Neural cell (in vitro differentiated cells): ENCODE measurements at regions not wholly inside any gene's neighbourhood (a gene's known extent, or its start where the extent isn't known, plus 50 kb on each side); places are given as distances from the start of the nearest gene placed in this dataset.

ENCODE experiments used
- H2AFZ ChIP-seq: fragments of 200-600, 300-800 bp; sonication (generic), shearing (Covaris generic); 2 replicates; pipeline ENCODE4 v1.6.0; 2014; ENCODE audit warnings: low read depth, mild to moderate bottlenecking, antibody characterized with exemption, low read length, moderate library complexity
- H3F3A ChIP-seq: fragments of 200-600 bp; shearing (Covaris generic); 2 replicates; pipeline ENCODE4 v1.6.1; 2016; ENCODE audit warnings: mild to moderate bottlenecking, moderate library complexity, mixed read lengths, antibody characterized with exemption, low read length; ENCODE audit not compliant: insufficient read depth, poor library complexity, severe bottlenecking
- H3K27ac ChIP-seq: fragments of 200-600, 300-800 bp; sonication (generic), shearing (Covaris generic); 2 replicates; pipeline ENCODE4 v1.5.1; 2014; ENCODE audit warnings: mild to moderate bottlenecking, low read length, moderate library complexity
- H3K27me3 ChIP-seq: fragments of 300-800, 200-600 bp; sonication (generic), shearing (Covaris generic); 2 replicates; pipeline ENCODE4 v1.6.0; 2014; ENCODE audit warnings: mild to moderate bottlenecking, low read depth, low read length, moderate library complexity; ENCODE audit not compliant: insufficient read depth
- H3K36me3 ChIP-seq: fragments of 300-800, 200-600 bp; sonication (generic), shearing (Covaris generic); 2 replicates; pipeline ENCODE4 v1.5.1; 2014; ENCODE audit warnings: mild to moderate bottlenecking, antibody characterized with exemption, low read length, moderate library complexity; ENCODE audit not compliant: insufficient read depth
- H3K4me2 ChIP-seq: fragments of 300-800, 200-600 bp; sonication (generic), shearing (Covaris generic); 2 replicates; pipeline ENCODE4 v1.6.0; 2014; ENCODE audit warnings: mild to moderate bottlenecking, low read length
- H3K4me3 ChIP-seq: fragments of 300-800, 200-600 bp; sonication (generic), shearing (Covaris generic); 2 replicates; pipeline ENCODE4 v1.5.1; 2014; ENCODE audit warnings: mild to moderate bottlenecking, low read length, moderate library complexity
- H3K79me2 ChIP-seq: fragments of 200-600 bp; shearing (Covaris generic); replicated peaks from 2 replicates; pipeline ENCODE4 v1.6.0; 2014; ENCODE audit warnings: mild to moderate bottlenecking, low read length, moderate library complexity; ENCODE audit not compliant: insufficient read depth
- H3K9ac ChIP-seq: fragments of 300-800, 200-600 bp; sonication (generic), shearing (Covaris generic); 2 replicates; pipeline ENCODE4 v1.6.1; 2016; ENCODE audit warnings: mild to moderate bottlenecking, low read length, mixed read lengths
- H3K9me2 ChIP-seq: fragments of 200-600 bp; shearing (Covaris generic); 2 replicates; pipeline ENCODE4 v1.6.1; 2016; ENCODE audit warnings: mild to moderate bottlenecking, low read length, mixed read lengths; ENCODE audit not compliant: insufficient read depth
- H3K9me3 ChIP-seq: fragments of 200-600, 300-800 bp; sonication (generic), shearing (Covaris generic); 2 replicates; pipeline ENCODE4 v1.6.1; 2016; ENCODE audit warnings: mild to moderate bottlenecking, mixed run types, low read length, moderate library complexity, mixed read lengths
- H4K20me1 ChIP-seq: fragments of 200-600 bp; shearing (Covaris generic); 2 replicates; pipeline ENCODE4 v1.6.1; 2016; ENCODE audit warnings: mild to moderate bottlenecking, mixed run types; ENCODE audit not compliant: insufficient read depth
- CTCF ChIP-seq: fragments of 450-650 bp; IDR thresholded peaks from 2 replicates; pipeline ENCODE4 v1.5.1; 2014; ENCODE audit warnings: antibody characterized with exemption, mild to moderate bottlenecking, moderate library complexity; ENCODE audit not compliant: poor library complexity, severe bottlenecking
- EP300 ChIP-seq: fragments of 450-650 bp; conservative IDR thresholded peaks from 2 replicates; pipeline ENCODE4 v1.6.1; 2014; ENCODE audit warnings: antibody characterized with exemption, mild to moderate bottlenecking, moderate library complexity; ENCODE audit not compliant: poor library complexity, severe bottlenecking
- EZH2 ChIP-seq: fragments of 200-600, 300-800 bp; shearing (Covaris generic), sonication (generic); IDR thresholded peaks from 2 replicates; pipeline ENCODE4 v1.6.1; 2014; ENCODE audit warnings: antibody characterized with exemption, low read length, borderline replicate concordance, mild to moderate bottlenecking; ENCODE audit not compliant: insufficient read depth, poor library complexity, severe bottlenecking
- MXI1 ChIP-seq: fragments of 450-650 bp; conservative IDR thresholded peaks from 2 replicates; pipeline ENCODE4 v1.6.1; 2014; ENCODE audit warnings: antibody characterized with exemption, mild to moderate bottlenecking; ENCODE audit not compliant: poor library complexity, severe bottlenecking
- POLR2AphosphoS5 ChIP-seq: IDR thresholded peaks from 2 replicates; pipeline ENCODE4 v1.6.1; 2012
- RAD21 ChIP-seq: fragments of 450-650 bp; conservative IDR thresholded peaks from 2 replicates; pipeline ENCODE4 v1.6.1; 2014; ENCODE audit warnings: antibody characterized with exemption, mild to moderate bottlenecking, moderate library complexity
- REST ChIP-seq: IDR thresholded peaks from 2 replicates; pipeline ENCODE4 v1.6.1; 2012; ENCODE audit warnings: borderline replicate concordance
- SMC3 ChIP-seq: fragments of 450-650 bp; conservative IDR thresholded peaks from 2 replicates; pipeline ENCODE4 v1.6.1; 2014; ENCODE audit warnings: antibody characterized with exemption, mild to moderate bottlenecking, moderate library complexity; ENCODE audit not compliant: poor library complexity
- TAF1 ChIP-seq: IDR thresholded peaks from 2 replicates; pipeline ENCODE4 v1.6.1; 2012; ENCODE audit warnings: low read depth

GRCh38 chr14:94962166-94962575 is 192.3 kb upstream of the GSC start:
- Histone ChIP-seq H3K27me3 (no peaks in the 10 kb centered on the region), H3F3A (no peaks in the 10 kb centered on the region), H4K20me1 (no peaks in the 10 kb centered on the region), H3K36me3 (no peaks in the 10 kb centered on the region), H3K4me3 (no peak overlapping the region), H3K9me2 (no peaks in the 10 kb centered on the region), H2AFZ (no peak overlapping the region), H3K27ac (no peak overlapping the region), H3K79me2 (no peaks in the 10 kb centered on the region), H3K9me3 (no peaks in the 10 kb centered on the region), H3K4me2 (no peak overlapping the region), H3K9ac (no peak overlapping the region)
- TF ChIP-seq EZH2 (no peak), EP300 (no peak)

- H3K9ac ChIP-seq: no peak overlapping the region
- no peaks in the 10 kb centered on the region for H4K20me1 ChIP-seq
- no peak for TF ChIP-seq REST
- H3K9me3 ChIP-seq: no peaks in the 10 kb centered on the region
- no peak overlapping the region for H2AFZ ChIP-seq
- H3K4me2 ChIP-seq: no peak overlapping the region
- H3K79me2 ChIP-seq: no peaks in the 10 kb centered on the region
- H3F3A ChIP-seq: no peaks in the 10 kb centered on the region
- no peak overlapping the region for H3K27ac ChIP-seq
- no peak overlapping the region for H3K4me3 ChIP-seq
- no peaks in the 10 kb centered on the region for H3K27me3 ChIP-seq
- H3K36me3 ChIP-seq: no peaks in the 10 kb centered on the region
- H3K9me2 ChIP-seq: no peaks in the 10 kb centered on the region
These were observed 191.7 kb upstream of the GSC start for GRCh38 chr14:94961386-94962165.

GRCh38 chr14:94960285-94961001 is 190.5 kb upstream of the GSC start:
- Histone ChIP-seq H3K4me3 (no peak overlapping the region), H3K9me2 (no peaks in the 10 kb centered on the region), H4K20me1 (no peaks in the 10 kb centered on the region), H3F3A (no peaks in the 10 kb centered on the region), H3K9me3 (no peaks in the 10 kb centered on the region), H2AFZ (no peak overlapping the region), H3K4me2 (no peak overlapping the region), H3K27ac (no peak overlapping the region), H3K9ac (no peak overlapping the region), H3K36me3 (no peaks in the 10 kb centered on the region), H3K79me2 (no peaks in the 10 kb centered on the region), H3K27me3 (no peaks in the 10 kb centered on the region)
- TF ChIP-seq CTCF (no peak), POLR2AphosphoS5 (no peak), MXI1 (no peak), RAD21 (no peak), SMC3 (no peak), TAF1 (no peak), EP300 (no peak), EZH2 (no peak)
